GM23248 (cell line): ENCODE measurements at regions not wholly inside any gene's neighbourhood (a gene's known extent, or its start where the extent isn't known, plus 50 kb on each side); places are given as distances from the start of the nearest gene placed in this dataset.

Experiments used
- EZH2 ChIP-seq: fragments of 200-600 bp; sonication (generic); IDR thresholded peaks from 2 replicates; pipeline ENCODE4 v1.6.1; 2018; ENCODE audit warnings: antibody characterized with exemption, mild to moderate bottlenecking; ENCODE audit not compliant: insufficient read depth, poor library complexity, severe bottlenecking
- EZH2phosphoT487 ChIP-seq: fragments of 200-600 bp; sonication (generic); IDR thresholded peaks from 2 replicates; pipeline ENCODE4 v1.6.1; 2018; ENCODE audit warnings: antibody characterized with exemption, moderate library complexity, mild to moderate bottlenecking, low read depth; ENCODE audit not compliant: insufficient read depth

GRCh38 chr4:180106997-180107396 is 2136.2 kb upstream of the TENM3 start:
- TF ChIP-seq EZH2 (no peak), EZH2phosphoT487 (no peak)
